Hepatocyte (in vitro differentiated cells): ENCODE measurements at regions not wholly inside any gene's neighbourhood (a gene's known extent, or its start where the extent isn't known, plus 50 kb on each side); places are given as distances from the start of the nearest gene placed in this dataset.
A peak's percentile ranks its signal among the peaks of the same experiment; 100 is the strongest.

Experiments
- DNase-seq: peaks from one replicate; pipeline ENCODE4 v3.0.0-alpha.2; 2016; ENCODE audit warnings: low spot score
- H2AFZ ChIP-seq: fragments of 200-600 bp; sonication (generic); 2 replicates; pipeline ENCODE4 v1.6.0; 2016; ENCODE audit warnings: antibody characterized with exemption, mild to moderate bottlenecking
- H3K27ac ChIP-seq: fragments of 200-600 bp; sonication (generic); 2 replicates; pipeline ENCODE4 v1.5.1; 2016; ENCODE audit warnings: mild to moderate bottlenecking
- H3K27me3 ChIP-seq: fragments of 200-600 bp; sonication (generic); 2 replicates; pipeline ENCODE4 v1.6.1; 2016
- H3K36me3 ChIP-seq: fragments of 200-600 bp; sonication (generic); replicated peaks from 2 replicates; pipeline ENCODE4 v1.5.1; 2016; ENCODE audit warnings: low read depth; ENCODE audit not compliant: insufficient read depth
- H3K4me1 ChIP-seq: fragments of 200-600 bp; sonication (generic); 2 replicates; pipeline ENCODE4 v1.5.1; 2016; ENCODE audit warnings: mild to moderate bottlenecking, moderate library complexity; ENCODE audit not compliant: insufficient read depth
- H3K4me2 ChIP-seq: fragments of 200-600 bp; sonication (generic); 2 replicates; pipeline ENCODE4 v1.6.0; 2016
- H3K4me3 ChIP-seq: fragments of 200-600 bp; sonication (generic); 2 replicates; pipeline ENCODE4 v1.5.1; 2016; ENCODE audit warnings: mild to moderate bottlenecking
- H3K79me2 ChIP-seq: fragments of 200-600 bp; sonication (generic); 2 replicates; pipeline ENCODE4 v1.6.0; 2017; ENCODE audit warnings: mild to moderate bottlenecking
- H3K9me2 ChIP-seq: fragments of 200-600 bp; sonication (generic); replicated peaks from 2 replicates; pipeline ENCODE4 v1.6.0; 2017; ENCODE audit warnings: mild to moderate bottlenecking; ENCODE audit not compliant: insufficient read depth
- H3K9me3 ChIP-seq: fragments of 200-600 bp; sonication (generic); 2 replicates; pipeline ENCODE4 v1.5.1; 2016; ENCODE audit warnings: low read depth, mild to moderate bottlenecking
- H4K20me1 ChIP-seq: fragments of 200-600 bp; sonication (generic); 2 replicates; pipeline ENCODE4 v1.6.0; 2016; ENCODE audit warnings: mild to moderate bottlenecking; ENCODE audit not compliant: insufficient read depth, poor library complexity, severe bottlenecking
- EZH2 ChIP-seq: fragments of 200-600 bp; sonication (generic); IDR thresholded peaks from 2 replicates; pipeline ENCODE4 v1.6.1; 2016; ENCODE audit warnings: antibody characterized with exemption, mild to moderate bottlenecking, borderline replicate concordance
- EZH2phosphoT487 ChIP-seq: fragments of 200-600 bp; sonication (generic); IDR thresholded peaks from one replicate; pipeline ENCODE4 v1.6.1; 2018; ENCODE audit warnings: antibody characterized with exemption, mild to moderate bottlenecking, low read depth, moderate library complexity; ENCODE audit not compliant: unreplicated experiment, severe bottlenecking
- WGBS: methylation state at CpG from one replicate; pipeline ENCODE4 v1.1.6; 2016; ENCODE audit warnings: low lambda C conversion rate; ENCODE audit errors: missing lambda C conversion rate; 5-methylcytosine and 5-hydroxymethylcytosine counted together
- TF ChIP-seq, protein P1 (sequence below): fragments of 200-600 bp; sonication (generic); IDR thresholded peaks from 2 replicates; pipeline ENCODE4 v1.5.1; 2016; ENCODE audit warnings: antibody characterized with exemption, mild to moderate bottlenecking; ENCODE audit not compliant: poor library complexity

DNA sequence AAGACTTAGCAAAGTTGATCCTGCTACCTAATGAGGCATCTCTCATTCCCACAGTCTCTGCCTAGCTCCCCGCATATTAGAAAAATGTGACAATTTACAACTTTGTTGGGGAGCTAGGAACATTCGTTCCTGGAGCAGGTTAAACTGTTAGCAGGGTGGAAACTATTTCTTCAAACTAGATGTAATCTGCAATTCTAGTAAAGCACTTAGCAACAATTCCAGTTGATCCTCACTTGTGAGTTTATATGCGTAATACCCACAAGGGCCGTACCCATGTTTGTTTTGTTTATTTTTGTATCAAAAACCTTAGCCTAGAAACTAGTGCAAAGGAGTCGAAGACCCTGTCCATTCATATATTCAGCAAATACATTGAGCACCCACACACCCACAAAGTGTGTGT lies 175.8 kb upstream of the DMAC1 start:
- Histone ChIP-seq H3K27me3 (no peaks in the 10 kb centered on the region), H3K4me3 (no peak overlapping the region), H3K4me2 (no peak overlapping the region), H3K9me3 (no peaks in the 10 kb centered on the region), H3K27ac (no peak overlapping the region), H3K4me1 (no peaks in the 10 kb centered on the region), H3K79me2 (no peaks in the 10 kb centered on the region), H4K20me1 (no peaks in the 10 kb centered on the region), H2AFZ (no peak overlapping the region), H3K36me3 (no peaks in the 10 kb centered on the region), H3K9me2 (no peaks in the 10 kb centered on the region)
- no peak for DNase-seq
- TF ChIP-seq EZH2: no peak
- no peak for TF ChIP-seq EZH2phosphoT487
- TF ChIP-seq, protein P1, sequence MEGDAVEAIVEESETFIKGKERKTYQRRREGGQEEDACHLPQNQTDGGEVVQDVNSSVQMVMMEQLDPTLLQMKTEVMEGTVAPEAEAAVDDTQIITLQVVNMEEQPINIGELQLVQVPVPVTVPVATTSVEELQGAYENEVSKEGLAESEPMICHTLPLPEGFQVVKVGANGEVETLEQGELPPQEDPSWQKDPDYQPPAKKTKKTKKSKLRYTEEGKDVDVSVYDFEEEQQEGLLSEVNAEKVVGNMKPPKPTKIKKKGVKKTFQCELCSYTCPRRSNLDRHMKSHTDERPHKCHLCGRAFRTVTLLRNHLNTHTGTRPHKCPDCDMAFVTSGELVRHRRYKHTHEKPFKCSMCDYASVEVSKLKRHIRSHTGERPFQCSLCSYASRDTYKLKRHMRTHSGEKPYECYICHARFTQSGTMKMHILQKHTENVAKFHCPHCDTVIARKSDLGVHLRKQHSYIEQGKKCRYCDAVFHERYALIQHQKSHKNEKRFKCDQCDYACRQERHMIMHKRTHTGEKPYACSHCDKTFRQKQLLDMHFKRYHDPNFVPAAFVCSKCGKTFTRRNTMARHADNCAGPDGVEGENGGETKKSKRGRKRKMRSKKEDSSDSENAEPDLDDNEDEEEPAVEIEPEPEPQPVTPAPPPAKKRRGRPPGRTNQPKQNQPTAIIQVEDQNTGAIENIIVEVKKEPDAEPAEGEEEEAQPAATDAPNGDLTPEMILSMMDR: no peak
- 90% methylated on average over 5 of the region's 5 CpGs for WGBS

DNA sequence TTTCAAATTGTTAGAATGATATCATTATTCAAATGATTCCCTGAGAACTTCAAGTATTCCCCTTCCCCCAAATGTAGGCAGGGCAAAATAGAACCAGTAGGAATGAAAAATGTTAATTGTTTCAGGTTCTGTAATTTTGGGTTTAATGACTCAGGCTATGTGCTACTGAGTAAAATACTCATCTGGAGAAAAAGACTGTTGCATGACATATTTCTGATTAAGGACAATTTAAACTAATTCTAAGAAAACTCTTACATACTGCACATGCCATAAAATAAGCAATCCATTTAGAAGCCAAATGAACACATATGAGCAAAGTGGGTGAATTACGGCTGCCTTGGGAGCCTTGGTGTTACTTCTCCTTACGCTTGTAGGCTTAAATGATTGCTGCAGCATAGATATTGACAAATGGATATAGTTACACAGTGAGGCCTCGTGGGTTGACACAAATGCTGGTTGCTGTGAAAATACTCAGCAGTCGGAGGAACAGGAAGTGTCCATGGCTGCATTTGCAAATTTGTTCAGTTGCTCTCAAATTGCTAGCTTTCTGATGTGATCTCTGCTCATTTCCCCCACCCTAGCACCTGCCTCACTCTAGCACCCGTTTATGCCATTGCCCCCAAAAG lies 174.9 kb upstream of the DMAC1 start:
- Histone ChIP-seq H4K20me1 (no peaks in the 10 kb centered on the region), H3K4me2 (no peak overlapping the region), H3K27ac (peak overlapping the region; percentile 33), H3K27me3 (no peaks in the 10 kb centered on the region), H3K9me3 (no peaks in the 10 kb centered on the region), H3K9me2 (no peaks in the 10 kb centered on the region), H3K4me3 (no peak overlapping the region), H2AFZ (no peak overlapping the region), H3K4me1 (no peaks in the 10 kb centered on the region), H3K36me3 (no peaks in the 10 kb centered on the region), H3K79me2 (no peaks in the 10 kb centered on the region)
- TF ChIP-seq EZH2: no peak
- TF ChIP-seq, protein P1: no peak
- no peak for TF ChIP-seq EZH2phosphoT487
- 65% methylated on average over 5 of the region's 5 CpGs for WGBS
- DNase-seq: no peak

DNA sequence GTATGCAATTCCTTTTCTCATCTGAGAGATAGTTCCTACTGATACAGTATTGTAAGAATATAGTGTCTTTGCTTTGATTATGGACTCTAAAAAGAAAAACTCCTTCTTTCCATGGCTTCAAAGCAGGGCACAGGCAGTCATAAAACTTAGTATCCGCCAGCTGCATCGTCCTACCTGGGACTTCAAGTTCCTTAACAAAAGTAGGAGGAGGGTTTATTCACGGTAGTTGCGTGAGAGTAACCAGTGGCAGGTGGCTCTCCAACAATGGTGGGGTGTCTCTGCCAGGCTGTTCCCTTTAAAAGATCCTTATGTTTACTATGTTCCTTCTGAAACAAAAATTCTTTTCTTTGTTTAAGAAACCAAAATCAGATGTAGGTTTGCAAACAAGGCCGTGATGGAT lies 173.5 kb upstream of the DMAC1 start:
- H3K9me2 ChIP-seq: no peaks in the 10 kb centered on the region
- H3K4me2 ChIP-seq: no peak overlapping the region
- 70% methylated on average over 5 of the region's 5 CpGs for WGBS
- H3K27me3 ChIP-seq: no peaks in the 10 kb centered on the region
- no peak overlapping the region for H2AFZ ChIP-seq
- H3K27ac ChIP-seq: peak overlapping the region; percentile 33
- TF ChIP-seq, protein P1: no peak
- TF ChIP-seq EZH2phosphoT487 (no peak), EZH2 (no peak)
- H3K4me1 ChIP-seq: no peaks in the 10 kb centered on the region
- H3K79me2 ChIP-seq: no peaks in the 10 kb centered on the region
- DNase-seq: no peak
- no peaks in the 10 kb centered on the region for H4K20me1 ChIP-seq
- H3K36me3 ChIP-seq: no peaks in the 10 kb centered on the region
- no peak overlapping the region for H3K4me3 ChIP-seq
- H3K9me3 ChIP-seq: no peaks in the 10 kb centered on the region
